ENCODE measurements at regions not wholly inside any gene's neighbourhood (a gene's known extent, or its start where the extent isn't known, plus 50 kb on each side); places are given as distances from the start of the nearest gene placed in this dataset.

DNA sequence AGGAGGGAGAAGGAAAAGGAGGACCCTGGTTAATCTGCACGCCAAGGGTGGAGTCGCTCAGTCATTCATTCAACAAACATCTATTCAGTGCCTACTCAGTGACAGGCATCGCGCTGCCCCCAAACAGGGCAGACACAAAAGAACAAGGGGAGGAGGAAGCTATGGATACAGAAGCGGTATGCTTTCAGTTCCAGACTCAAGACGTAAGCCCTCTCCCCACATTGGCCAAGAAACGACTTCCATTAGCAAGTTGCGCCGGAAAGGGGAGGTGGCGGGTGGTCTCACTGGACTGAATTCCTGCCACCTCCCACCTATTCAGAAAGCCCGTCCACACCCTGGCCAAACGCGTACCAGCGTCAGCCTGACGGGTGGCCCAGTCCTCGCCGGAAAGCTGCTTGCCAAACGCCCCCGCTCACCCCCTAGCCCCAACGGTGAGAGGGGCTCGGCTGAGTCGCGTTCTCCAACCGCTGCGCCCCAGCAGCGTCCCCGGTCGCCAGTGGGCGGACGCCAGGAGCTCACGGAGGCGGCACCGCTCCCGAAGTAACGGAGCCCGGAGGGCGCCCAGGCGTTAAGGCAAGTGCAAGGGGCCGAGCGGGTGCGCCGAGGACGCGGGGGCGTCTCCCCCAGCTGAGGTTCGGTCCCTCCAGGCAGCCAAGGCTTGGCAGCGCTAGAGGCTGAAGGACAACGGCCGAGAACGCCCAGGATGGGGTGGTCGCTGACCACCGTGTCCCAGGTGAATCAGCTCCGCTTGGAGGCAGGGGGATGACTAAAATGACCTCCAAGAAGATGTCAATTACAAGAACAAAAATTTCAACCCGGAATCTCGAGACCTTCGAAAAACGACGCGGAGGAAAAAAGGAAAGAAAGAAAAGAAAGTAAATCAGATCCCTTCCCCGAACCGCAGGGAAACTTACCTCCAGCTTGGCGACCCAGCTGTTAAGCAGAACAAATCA is 470.7 kb downstream of the SOX9 start:
- no peak for DNase-seq

DNA sequence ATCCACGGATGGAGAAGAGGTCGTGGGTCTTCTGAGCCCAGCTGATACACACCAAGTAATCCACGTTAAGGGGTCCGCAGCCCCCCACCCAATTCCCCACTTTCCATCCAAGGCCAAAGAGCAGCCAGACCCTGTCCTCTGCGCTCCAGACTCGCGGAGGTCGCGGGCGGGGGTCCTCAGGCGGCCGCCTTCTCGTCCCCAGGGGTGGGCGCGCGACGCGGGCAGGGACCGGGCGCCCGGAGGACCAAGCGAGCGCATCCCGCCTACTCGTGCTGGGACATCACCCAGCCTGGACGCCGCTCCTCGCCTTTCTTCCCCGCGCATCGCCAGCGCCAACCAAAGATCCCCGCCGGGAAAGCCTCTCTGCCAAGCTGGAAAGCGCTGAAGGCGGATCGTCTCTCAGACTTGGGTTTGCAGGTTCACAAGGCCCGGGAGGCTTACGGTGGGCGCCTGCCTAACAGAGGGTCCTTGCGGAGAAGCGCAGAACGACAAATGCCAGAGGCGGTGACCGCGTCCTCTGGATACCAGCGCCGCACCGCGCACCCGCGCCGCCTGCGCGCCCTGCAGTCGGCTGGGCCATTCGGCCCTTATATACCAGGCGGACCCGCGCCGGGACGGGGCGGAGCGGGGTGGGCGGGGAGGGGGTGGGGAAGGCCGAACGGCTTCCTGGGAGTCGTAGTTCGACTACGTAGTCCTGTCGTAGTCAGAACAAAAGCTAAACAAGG is 471.6 kb downstream of the SOX9 start:
- DNase-seq, result peak; percentile 31

DNA sequence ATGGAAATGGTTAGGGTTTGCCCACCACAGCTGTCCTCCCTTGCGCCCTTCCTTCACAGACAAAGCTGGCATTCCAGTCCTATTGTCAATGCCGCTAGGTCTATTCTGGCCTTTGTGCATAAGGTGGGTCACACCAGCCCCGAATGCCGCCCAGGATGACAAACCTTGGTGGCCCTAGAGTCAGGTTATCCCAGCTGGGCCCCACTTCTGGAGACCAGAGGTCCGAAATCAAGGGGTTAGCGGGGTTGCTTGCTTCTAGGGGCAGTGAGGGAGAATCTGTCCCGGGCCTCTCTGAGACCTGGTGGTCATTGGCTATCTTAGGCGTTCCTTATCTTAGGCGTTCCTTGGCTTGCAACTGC is 472.1 kb downstream of the SOX9 start:
- DNase-seq, result no peak

DNA sequence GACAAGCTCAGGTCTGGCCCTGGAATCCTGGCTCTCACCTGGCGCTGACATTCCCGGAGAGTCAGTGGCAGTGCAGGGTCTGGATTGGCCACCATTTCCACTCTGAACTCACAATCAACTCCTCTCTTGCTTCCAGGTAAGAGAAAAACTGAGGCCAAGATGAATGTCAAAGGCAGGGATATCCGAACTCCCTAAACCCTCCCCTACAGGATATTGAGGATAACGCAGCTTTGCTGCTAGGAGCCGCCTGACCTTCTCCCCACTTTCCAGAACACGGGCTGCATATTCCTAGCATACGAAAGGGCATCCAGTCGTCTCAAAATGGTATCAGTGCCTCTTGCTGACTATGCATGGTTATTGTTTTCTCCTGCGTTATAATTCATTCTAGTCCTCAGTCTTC is 473.4 kb downstream of the SOX9 start:
- DNase-seq, result no peak

Measured in NCI-H446 treated with DMSO at 0.1 percent for 48 hours (cell line).